Raji (cell line): ENCODE measurements at regions not wholly inside any gene's neighbourhood (a gene's known extent, or its start where the extent isn't known, plus 50 kb on each side); places are given as distances from the start of the nearest gene placed in this dataset.

Source experiments
- POLR2A ChIP-seq: IDR thresholded peaks from 2 replicates; pipeline ENCODE4 v1.6.1; 2011; ENCODE audit warnings: low read depth, low read length, control low read depth; ENCODE audit not compliant: insufficient read depth

- TF ChIP-seq POLR2A: no peak
Measured at GRCh38 chr10:124329941-124330340, 88.8 kb downstream of the OAT start.

GRCh38 chr10:124329362-124329761 lies 89.4 kb downstream of the OAT start:
- TF ChIP-seq POLR2A: no peak

- no peak for TF ChIP-seq POLR2A
Measured at GRCh38 chr10:124328477-124329220, 90.1 kb downstream of the OAT start.

GRCh38 chr10:124325998-124326636 lies 92.6 kb downstream of the OAT start:
- no peak for TF ChIP-seq POLR2A

GRCh38 chr10:124325633-124325914 lies 93.1 kb downstream of the OAT start:
- no peak for TF ChIP-seq POLR2A

GRCh38 chr10:124324856-124325632 lies 93.7 kb downstream of the OAT start:
- TF ChIP-seq POLR2A: no peak

- TF ChIP-seq POLR2A: no peak
Measured at GRCh38 chr10:124324451-124324850, 94.3 kb downstream of the OAT start.

GRCh38 chr10:124323806-124324205 lies 94.9 kb downstream of the OAT start:
- no peak for TF ChIP-seq POLR2A

- no peak for TF ChIP-seq POLR2A
Measured at GRCh38 chr10:124323111-124323725, 95.5 kb downstream of the OAT start.

- TF ChIP-seq POLR2A: no peak
Measured at GRCh38 chr10:124322191-124322980, 96.3 kb downstream of the OAT start.

- TF ChIP-seq POLR2A: no peak
Measured at GRCh38 chr10:124321433-124322089, 97.2 kb downstream of the OAT start.

- TF ChIP-seq POLR2A: no peak
Measured at GRCh38 chr10:124320778-124321432, 97.8 kb downstream of the OAT start.

GRCh38 chr10:124319926-124320391 lies 98.8 kb downstream of the OAT start:
- TF ChIP-seq POLR2A: no peak

- TF ChIP-seq POLR2A: no peak
Measured at GRCh38 chr10:124318811-124319210, 99.9 kb downstream of the OAT start.
